Fibroblast of villous mesenchyme (primary cell): ENCODE measurements at regions not wholly inside any gene's neighbourhood (a gene's known extent, or its start where the extent isn't known, plus 50 kb on each side); places are given as distances from the start of the nearest gene placed in this dataset. TPM values are rescaled to one million over a fixed set of nuclear protein-coding genes. Genes with fewer than 3 reads are reported as not detected.

Experiments
- DNase-seq: peaks from one replicate; pipeline ENCODE4 v3.0.0-alpha.2; 2010; ENCODE audit warnings: low read depth
- H3K4me3 ChIP-seq: 2 replicates; pipeline ENCODE4 v1.5.1; 2011; ENCODE audit warnings: low read depth, mild to moderate bottlenecking, low read length
- CTCF ChIP-seq: IDR thresholded peaks from 2 replicates; pipeline ENCODE4 v1.5.1; 2012; ENCODE audit warnings: low read depth, mild to moderate bottlenecking, low read length; ENCODE audit not compliant: insufficient read depth
- small RNA-seq: library from RNA; depleted of rRNA; stranded (forward); fragments of <200 nt; gene quantifications from one replicate; pipeline ENCODE3, GENCODE V24; 2012

DNA sequence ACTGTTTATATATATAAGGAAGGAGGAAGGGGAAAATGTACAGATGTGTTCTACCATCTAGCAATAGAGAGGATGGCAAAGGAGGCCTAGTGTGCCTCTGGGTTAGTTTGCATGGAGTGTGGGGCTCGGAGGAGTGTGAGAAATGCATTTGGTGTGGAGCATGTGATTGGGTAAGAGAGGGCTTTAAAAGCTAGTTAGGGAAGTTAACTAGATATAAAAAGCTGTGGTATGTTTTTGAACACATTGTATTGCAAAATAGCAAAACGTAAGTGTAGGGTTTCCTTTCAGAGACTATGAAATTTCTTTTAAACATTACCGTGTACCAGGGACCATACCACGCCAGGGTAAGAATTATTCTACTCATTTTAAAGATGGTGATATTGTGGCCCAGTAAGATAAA is 53.3 kb upstream of the STXBP6 start:
- DNase-seq: peak; percentile 34
- no peak overlapping the region for H3K4me3 ChIP-seq
- no peak for TF ChIP-seq CTCF

GRCh38 chr14:25102788-25103187 is 52.8 kb upstream of the STXBP6 start:
- DNase-seq: no peak
- no peak for TF ChIP-seq CTCF
- H3K4me3 ChIP-seq: no peak overlapping the region

- DNase-seq: no peak
- no peak for TF ChIP-seq CTCF
- no peak overlapping the region for H3K4me3 ChIP-seq
These were observed 51.3 kb upstream of the STXBP6 start for GRCh38 chr14:25101276-25101675.

Small RNAs in the stretch of these regions (small RNA-seq; reads per million reads assigned to genes)
- not detected for gene HMGN2P6
